OCI-LY7 (cell line): ENCODE measurements at regions not wholly inside any gene's neighbourhood (a gene's known extent, or its start where the extent isn't known, plus 50 kb on each side); places are given as distances from the start of the nearest gene placed in this dataset.

Experiments used
- CTCF ChIP-seq: fragments of 200-600 bp; sonication (generic); conservative IDR thresholded peaks from 2 replicates; pipeline ENCODE4 v1.5.1; 2014; ENCODE audit warnings: mild to moderate bottlenecking, antibody characterized with exemption, low read length, moderate library complexity, mixed read lengths
- EZH2phosphoT487 ChIP-seq: fragments of 200-600 bp; sonication (generic); IDR thresholded peaks from 2 replicates; pipeline ENCODE4 v1.6.1; 2018; ENCODE audit warnings: low read depth, borderline replicate concordance, mild to moderate bottlenecking, mixed run types, antibody characterized with exemption, low read length, moderate library complexity, mixed read lengths

GRCh38 chr16:85394456-85395206 lies 218.5 kb upstream of the GSE1 start:
- TF ChIP-seq CTCF (no peak), EZH2phosphoT487 (no peak)
